GM10248 (cell line): ENCODE measurements at regions not wholly inside any gene's neighbourhood (a gene's known extent, or its start where the extent isn't known, plus 50 kb on each side); places are given as distances from the start of the nearest gene placed in this dataset.
"Not testable (repeated sequence)": the region's sequence is repeated elsewhere in the genome, so short reads cannot be mapped to it uniquely, and the experiment has no call there.

Experiments
- CTCF ChIA-PET: fragments of 300-600 bp; sonication (Branson Sonifier 250); formaldehyde crosslinking; extraction: SDS; loops from one replicate; lab custom pipeline; 2021; ENCODE audit warnings: antibody characterized with exemption; lab: Yijun Ruan, JAX
- POLR2A ChIA-PET: fragments of 350-650 bp; sonication (Branson Sonifier 250); formaldehyde crosslinking; extraction: SDS; loops from one replicate; lab custom pipeline; 2020; ENCODE audit warnings: antibody characterized with exemption; lab: Yijun Ruan, JAX
- DNase-seq: peaks from one replicate; pipeline ENCODE4 v3.0.0; 2012; ENCODE audit errors: extremely low spot score
- CTCF ChIP-seq: IDR thresholded peaks from 2 replicates; pipeline ENCODE4 v1.5.1; 2012; ENCODE audit warnings: mild to moderate bottlenecking, low read depth; ENCODE audit errors: extremely low read depth, missing control alignments, control extremely low read depth

- DNase-seq: no peak
- no peak for TF ChIP-seq CTCF
- ChIA-PET POLR2A (no interaction called here), CTCF (no interaction called here)
Measured at GRCh38 chr1:90817399-90817798, 100.3 kb upstream of the BARHL2 start.

GRCh38 chr1:90812237-90812636 is 95.1 kb upstream of the BARHL2 start:
- DNase-seq, POLR2A ChIA-PET: not testable (repeated sequence)
- CTCF ChIA-PET: interaction anchor here (1.8 kb wide), 1 partner anchor 15 kb away, joined by 4 read pairs; no protein-coding TSS in a partner anchor

GRCh38 chr1:90811444-90811950 is 94.4 kb upstream of the BARHL2 start:
- POLR2A ChIA-PET, DNase-seq: not testable (repeated sequence)
- CTCF ChIA-PET: interaction anchor here (1.8 to 2.3 kb wide), 2 partner anchors 14 to 15 kb away, joined by 4 to 6 read pairs; no protein-coding TSS in a partner anchor

GRCh38 chr1:90810681-90811080 is 93.6 kb upstream of the BARHL2 start:
- no peak for TF ChIP-seq CTCF
- DNase-seq: no peak
- POLR2A ChIA-PET: no interaction called here
- CTCF ChIA-PET: interaction anchor here (1.8 to 2.3 kb wide), 2 partner anchors 14 to 15 kb away, joined by 4 to 6 read pairs; no protein-coding TSS in a partner anchor

- DNase-seq: no peak
- CTCF ChIA-PET: interaction anchor here (2.3 kb wide), 1 partner anchor 16 kb away, joined by 6 read pairs; no protein-coding TSS in a partner anchor
- TF ChIP-seq CTCF: no peak
- POLR2A ChIA-PET: no interaction called here
Measured at GRCh38 chr1:90809996-90810395, 92.9 kb upstream of the BARHL2 start.

- ChIA-PET POLR2A (no interaction called here), CTCF (interaction anchor here (0.8 to 2.3 kb wide), 2 partner anchors 16 to 41 kb away, joined by 3 to 6 read pairs; no protein-coding TSS in a partner anchor)
- no peak for TF ChIP-seq CTCF
- no peak for DNase-seq
Measured at GRCh38 chr1:90809093-90809492, 92.0 kb upstream of the BARHL2 start.

- ChIA-PET CTCF (interaction anchor here (1.6 kb wide), 1 partner anchor 11 kb away, joined by 4 read pairs; no protein-coding TSS in a partner anchor), POLR2A (no interaction called here)
- DNase-seq: no peak
- no peak for TF ChIP-seq CTCF
Measured at GRCh38 chr1:90807329-90807728, 90.2 kb upstream of the BARHL2 start.
